GM13977 (cell line): ENCODE measurements at regions not wholly inside any gene's neighbourhood (a gene's known extent, or its start where the extent isn't known, plus 50 kb on each side); places are given as distances from the start of the nearest gene placed in this dataset.
"Not testable (repeated sequence)": the region's sequence is repeated elsewhere in the genome, so short reads cannot be mapped to it uniquely, and the experiment has no call there.

Experiments used
- DNase-seq: peaks from one replicate; pipeline ENCODE4 v3.0.0; 2012; ENCODE audit warnings: low spot score
- in situ Hi-C: fragments of 300-500 bp; cut with MboI; formaldehyde crosslinking; loops from one replicate; pipeline ENCODE4 v1.12.0; 2022; ENCODE audit warnings: low sequenced_read_pairs, low pct_unique_long_range_greater_than_20kb, mixed read lengths, inconsistent platforms; ENCODE audit not compliant: unreplicated experiment
- TF ChIP-seq, protein P1 (sequence below): IDR thresholded peaks from 2 replicates; pipeline ENCODE4 v1.5.1; 2012; ENCODE audit warnings: mild to moderate bottlenecking, control low read depth; ENCODE audit not compliant: insufficient read depth; ENCODE audit errors: extremely low read depth, missing control alignments

GRCh38 chr12:20150835-20151422, 217.4 kb upstream of the PDE3A start:
- TF ChIP-seq, protein P1, sequence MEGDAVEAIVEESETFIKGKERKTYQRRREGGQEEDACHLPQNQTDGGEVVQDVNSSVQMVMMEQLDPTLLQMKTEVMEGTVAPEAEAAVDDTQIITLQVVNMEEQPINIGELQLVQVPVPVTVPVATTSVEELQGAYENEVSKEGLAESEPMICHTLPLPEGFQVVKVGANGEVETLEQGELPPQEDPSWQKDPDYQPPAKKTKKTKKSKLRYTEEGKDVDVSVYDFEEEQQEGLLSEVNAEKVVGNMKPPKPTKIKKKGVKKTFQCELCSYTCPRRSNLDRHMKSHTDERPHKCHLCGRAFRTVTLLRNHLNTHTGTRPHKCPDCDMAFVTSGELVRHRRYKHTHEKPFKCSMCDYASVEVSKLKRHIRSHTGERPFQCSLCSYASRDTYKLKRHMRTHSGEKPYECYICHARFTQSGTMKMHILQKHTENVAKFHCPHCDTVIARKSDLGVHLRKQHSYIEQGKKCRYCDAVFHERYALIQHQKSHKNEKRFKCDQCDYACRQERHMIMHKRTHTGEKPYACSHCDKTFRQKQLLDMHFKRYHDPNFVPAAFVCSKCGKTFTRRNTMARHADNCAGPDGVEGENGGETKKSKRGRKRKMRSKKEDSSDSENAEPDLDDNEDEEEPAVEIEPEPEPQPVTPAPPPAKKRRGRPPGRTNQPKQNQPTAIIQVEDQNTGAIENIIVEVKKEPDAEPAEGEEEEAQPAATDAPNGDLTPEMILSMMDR = no peak
- in situ Hi-C loops = no loop called here
- no peak for DNase-seq

- TF ChIP-seq, protein P1 = no peak
- DNase-seq = no peak
- in situ Hi-C loops = no loop called here
Measured at GRCh38 chr12:20154052-20154451, 214.3 kb upstream of the PDE3A start.

GRCh38 chr12:20155374-20155773, 213.0 kb upstream of the PDE3A start:
- no peak for DNase-seq
- in situ Hi-C loops = no loop called here
- TF ChIP-seq, protein P1 = no peak

- in situ Hi-C loops, DNase-seq: not testable (repeated sequence)
Measured at GRCh38 chr12:20160899-20161298, 207.4 kb upstream of the PDE3A start.

DNA sequence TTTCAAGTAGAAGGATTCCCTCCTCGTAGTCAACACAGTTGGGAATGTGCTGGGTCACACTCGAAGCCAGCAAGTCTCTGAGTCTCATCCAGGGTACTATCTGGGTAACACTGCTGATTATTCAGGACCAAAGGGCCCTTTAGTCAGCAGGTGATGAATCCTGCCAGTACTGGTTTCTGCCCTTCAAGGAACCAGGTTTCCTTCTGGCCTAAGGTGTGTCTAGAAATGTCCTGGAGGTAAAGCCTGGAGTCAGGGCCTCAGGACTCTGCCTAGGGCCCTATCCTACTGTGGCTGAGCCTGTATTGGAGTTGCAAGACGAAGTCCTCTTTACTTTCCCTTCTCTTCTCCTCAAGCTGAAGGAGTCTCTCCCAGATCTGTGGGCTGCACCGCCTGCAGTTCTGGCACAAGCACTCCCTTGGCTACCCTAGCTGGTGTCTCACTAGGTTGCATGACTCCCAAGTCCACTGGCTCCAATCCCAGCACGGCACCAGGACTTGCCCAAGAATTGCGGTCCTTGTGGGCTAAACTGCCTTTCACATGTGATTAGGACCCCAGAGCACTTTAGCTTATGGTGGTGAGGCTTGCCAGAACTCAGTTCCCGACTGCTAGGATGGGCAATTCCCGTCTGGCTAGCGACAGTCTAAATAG, 193.7 kb upstream of the PDE3A start:
- in situ Hi-C loops = no loop called here
- TF ChIP-seq, protein P1 = no peak
- DNase-seq = no peak

DNA sequence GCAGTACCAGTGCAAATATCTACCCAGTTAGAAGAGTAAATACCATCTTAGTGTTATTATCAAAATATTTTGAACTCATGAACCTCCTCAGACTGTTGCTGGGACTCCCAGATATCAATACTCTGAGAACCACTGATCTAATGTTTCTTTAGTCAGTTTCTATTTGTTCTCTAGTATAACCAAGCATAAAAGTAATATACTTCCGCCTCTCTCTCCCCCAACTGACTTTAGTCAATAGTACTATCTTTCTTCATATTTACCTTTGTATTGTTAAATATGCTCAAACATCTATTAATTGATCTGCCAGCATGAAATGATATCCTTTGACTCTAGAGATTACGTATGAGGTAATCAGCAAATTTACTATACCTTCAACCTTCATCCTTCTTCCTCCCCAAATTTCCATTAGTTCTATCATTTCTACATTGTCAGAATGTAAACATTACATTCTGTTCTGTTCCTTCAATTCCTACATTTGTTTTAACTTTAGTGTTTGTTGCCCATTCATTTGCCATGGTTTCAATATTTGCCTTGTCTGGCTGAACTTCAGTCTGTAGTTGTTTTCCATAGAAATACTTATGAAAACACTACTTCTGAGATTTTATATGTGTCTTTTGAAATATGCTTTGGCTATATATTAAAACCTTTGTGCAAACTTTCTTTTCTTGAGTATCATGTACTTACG, 192.5 kb upstream of the PDE3A start:
- in situ Hi-C loops = no loop called here
- no peak for DNase-seq
- TF ChIP-seq, protein P1 = no peak
